ENCODE measurements at regions not wholly inside any gene's neighbourhood (a gene's known extent, or its start where the extent isn't known, plus 50 kb on each side); places are given as distances from the start of the nearest gene placed in this dataset.

DNA sequence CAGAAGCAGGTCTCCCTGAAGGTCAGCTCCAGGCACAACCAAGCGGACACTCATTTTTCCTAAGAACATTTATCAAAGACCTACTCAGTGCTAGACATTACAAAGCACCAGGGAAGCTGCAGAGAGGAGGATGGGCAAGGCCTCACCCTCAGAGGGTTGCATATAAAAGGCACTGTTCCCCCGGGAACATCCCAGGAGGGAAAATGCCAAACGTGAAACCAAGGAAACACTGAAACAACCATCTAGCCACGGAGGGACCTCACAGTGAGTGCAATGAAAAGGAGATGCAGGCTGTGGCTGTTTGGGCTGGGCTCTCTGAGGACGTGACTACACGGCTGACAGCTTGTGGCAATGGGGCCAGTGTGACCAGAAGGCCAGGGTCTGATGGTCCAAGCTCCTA, 117.4 kb upstream of the VASH1 start:
- H4K20me1 ChIP-seq (ENCODE audit: insufficient read depth, low read length) = no peaks in the 10 kb centered on the region
- DNase-seq = no peak
- no peak overlapping the region for H3K9ac ChIP-seq (ENCODE audit: low read length)
- no peaks in the 10 kb centered on the region for H3F3A ChIP-seq (ENCODE audit: insufficient read depth, low read length)
- H3K4me2 ChIP-seq (ENCODE audit: low read depth, low read length) = no peak overlapping the region
- H2AFZ ChIP-seq (ENCODE audit: low read length) = no peak overlapping the region
- no peak for TF ChIP-seq EZH2phosphoT487 (IDR thresholded peaks at IDR 0.05; ENCODE audit: low read length)
- H3K9me2 ChIP-seq (replicated peaks; ENCODE audit: insufficient read depth, low read length) = no peaks in the 10 kb centered on the region
- H3K36me3 ChIP-seq (replicated peaks; ENCODE audit: insufficient read depth, low read length) = no peaks in the 10 kb centered on the region
- no peaks in the 10 kb centered on the region for H3K27me3 ChIP-seq (replicated peaks; ENCODE audit: insufficient read depth, low read length)
- no peaks in the 10 kb centered on the region for H3K4me1 ChIP-seq (ENCODE audit: low read length)
- no peak overlapping the region for H3K27ac ChIP-seq (ENCODE audit: low read length)
- H3K79me2 ChIP-seq (ENCODE audit: low read length) = no peaks in the 10 kb centered on the region
- no peaks in the 10 kb centered on the region for H3K9me3 ChIP-seq (replicated peaks; ENCODE audit: insufficient read depth, low read length)
- no peak overlapping the region for H3K4me3 ChIP-seq (ENCODE audit: low read length)

DNA sequence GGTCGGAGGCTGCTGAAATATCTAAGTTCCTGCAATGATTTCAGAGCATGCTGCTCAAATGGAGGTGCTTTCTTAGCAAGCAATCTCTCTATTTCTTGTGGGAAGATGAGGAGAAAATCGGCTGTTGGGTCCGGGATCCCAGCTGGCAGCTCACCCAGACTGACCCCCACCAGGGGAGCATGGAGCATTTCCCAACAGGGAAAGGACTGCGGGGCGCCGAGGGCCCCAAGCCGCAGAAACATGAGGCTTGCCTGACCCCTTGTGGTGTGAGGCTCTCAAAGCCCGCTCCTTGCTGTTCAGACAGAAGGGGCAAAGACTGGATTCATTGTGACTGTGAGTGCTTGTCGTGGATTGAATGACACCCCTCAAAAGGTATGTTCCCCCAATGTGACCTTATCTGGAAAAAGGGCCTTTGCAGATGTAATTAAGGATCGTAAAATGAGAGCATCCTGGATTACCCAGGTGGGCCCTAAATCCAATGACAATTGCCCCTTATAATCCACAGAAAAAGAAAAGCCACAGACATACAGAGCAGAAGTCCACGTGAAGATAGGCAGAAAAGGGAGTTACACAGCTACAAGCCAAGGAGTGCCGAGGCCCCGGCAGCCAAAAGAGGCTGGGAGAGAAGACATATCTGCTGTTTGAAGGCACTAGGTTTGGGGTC, 116.3 kb upstream of the VASH1 start:
- H3K4me1 ChIP-seq (ENCODE audit: low read length) = no peaks in the 10 kb centered on the region
- H3K27me3 ChIP-seq (replicated peaks; ENCODE audit: insufficient read depth, low read length) = no peaks in the 10 kb centered on the region
- H3F3A ChIP-seq (ENCODE audit: insufficient read depth, low read length) = no peaks in the 10 kb centered on the region
- no peak for DNase-seq
- H3K4me3 ChIP-seq (ENCODE audit: low read length) = no peak overlapping the region
- H3K79me2 ChIP-seq (ENCODE audit: low read length) = no peaks in the 10 kb centered on the region
- H3K9me2 ChIP-seq (replicated peaks; ENCODE audit: insufficient read depth, low read length) = no peaks in the 10 kb centered on the region
- no peaks in the 10 kb centered on the region for H4K20me1 ChIP-seq (ENCODE audit: insufficient read depth, low read length)
- H3K36me3 ChIP-seq (replicated peaks; ENCODE audit: insufficient read depth, low read length) = no peaks in the 10 kb centered on the region
- H3K9ac ChIP-seq (ENCODE audit: low read length) = no peak overlapping the region
- H3K4me2 ChIP-seq (ENCODE audit: low read depth, low read length) = no peak overlapping the region
- TF ChIP-seq EZH2phosphoT487 (IDR thresholded peaks at IDR 0.05; ENCODE audit: low read length) = no peak
- TF ChIP-seq CTCF (IDR thresholded peaks at IDR 0.05; ENCODE audit: low read length) = 0 out of 2 replicates have a peak, but pooled peaks have one; percentile 12
- no peak for TF ChIP-seq EZH2 (optimal IDR thresholded peaks at IDR 0.05; ENCODE audit: low read depth, low read length)
- H3K27ac ChIP-seq (ENCODE audit: low read length) = no peak overlapping the region
- no peak overlapping the region for H2AFZ ChIP-seq (ENCODE audit: low read length)
- H3K9me3 ChIP-seq (replicated peaks; ENCODE audit: insufficient read depth, low read length) = no peaks in the 10 kb centered on the region

DNA sequence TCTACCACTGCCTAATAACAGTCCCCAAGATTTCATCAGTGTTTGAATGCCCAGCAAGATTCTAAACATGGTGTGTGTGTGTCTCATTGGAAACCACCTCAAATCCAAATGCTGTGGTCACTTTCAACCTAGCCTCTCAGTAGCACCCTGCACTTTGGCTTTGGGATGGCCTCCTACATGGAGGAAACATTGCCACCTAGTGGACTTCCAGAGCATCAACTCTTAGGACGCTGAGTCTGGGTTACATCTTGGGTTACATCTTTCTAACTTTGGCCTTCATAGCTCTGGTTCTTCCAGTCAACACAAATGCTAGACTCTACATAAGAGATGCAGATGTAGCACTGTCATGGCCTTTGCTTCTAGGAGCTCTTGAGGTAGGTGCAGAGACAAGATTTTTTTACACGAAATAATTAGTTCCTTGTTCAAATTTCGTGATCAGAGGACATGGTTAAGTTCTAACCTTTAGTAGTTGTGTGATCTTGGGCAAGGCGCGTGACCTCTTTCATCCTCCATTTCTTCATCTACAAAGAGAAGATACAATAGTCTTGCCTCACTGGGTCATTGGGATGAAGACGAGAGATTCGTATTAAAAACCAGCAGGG, 113.5 kb upstream of the VASH1 start:
- Histone ChIP-seq H3F3A (ENCODE audit: insufficient read depth, low read length) (no peaks in the 10 kb centered on the region), H2AFZ (ENCODE audit: low read length) (no peak overlapping the region)

More for the DNA sequence above, 113.5 kb upstream of the VASH1 start:
- H3K79me2 ChIP-seq (ENCODE audit: low read length) = no peaks in the 10 kb centered on the region
- no peak overlapping the region for H3K4me2 ChIP-seq (ENCODE audit: low read depth, low read length)
- no peak overlapping the region for H3K9ac ChIP-seq (ENCODE audit: low read length)
- H3K36me3 ChIP-seq (replicated peaks; ENCODE audit: insufficient read depth, low read length) = no peaks in the 10 kb centered on the region
- DNase-seq = peak; percentile 36
- H3K4me3 ChIP-seq (ENCODE audit: low read length) = no peak overlapping the region
- H3K9me2 ChIP-seq (replicated peaks; ENCODE audit: insufficient read depth, low read length) = no peaks in the 10 kb centered on the region
- no peaks in the 10 kb centered on the region for H3K4me1 ChIP-seq (ENCODE audit: low read length)
- TF ChIP-seq CTCF (IDR thresholded peaks at IDR 0.05; ENCODE audit: low read length) (peak; percentile 63), EZH2 (optimal IDR thresholded peaks at IDR 0.05; ENCODE audit: low read depth, low read length) (no peak)
- H3K27me3 ChIP-seq (replicated peaks; ENCODE audit: insufficient read depth, low read length) = no peaks in the 10 kb centered on the region
- no peaks in the 10 kb centered on the region for H4K20me1 ChIP-seq (ENCODE audit: insufficient read depth, low read length)
- H3K9me3 ChIP-seq (replicated peaks; ENCODE audit: insufficient read depth, low read length) = no peaks in the 10 kb centered on the region
- H3K27ac ChIP-seq (ENCODE audit: low read length) = no peak overlapping the region

All from MM.1S (cell line).